ENCODE measurements at regions not wholly inside any gene's neighbourhood (a gene's known extent, or its start where the extent isn't known, plus 50 kb on each side); places are given as distances from the start of the nearest gene placed in this dataset.

- DNase-seq (ENCODE audit: low read depth, low spot score): no peak
Measured at GRCh38 chr7:131692131-131692960, 135.9 kb upstream of the PODXL start.

GRCh38 chr7:131691454-131692130, 135.2 kb upstream of the PODXL start:
- H3K4me3 ChIP-seq (ENCODE audit: control insufficient read depth in 2 of 3, extremely low read depth in 1 of 3, insufficient read depth in 2 of 3, low read depth in 1 of 3, low read length in 3 of 3): no peak overlapping the region
- dilution Hi-C loops (cut with MboI; ENCODE audit: extremely low pct_ligation_motif_present, low sequenced_read_pairs): no loop called here
- no peaks in the 10 kb centered on the region for H3K9me3 ChIP-seq (ENCODE audit: control insufficient read depth, low read depth, low read length)
- no peak overlapping the region for H2AFZ ChIP-seq (ENCODE audit: control insufficient read depth, low read length)
- no peaks in the 10 kb centered on the region for H3K79me2 ChIP-seq (ENCODE audit: control insufficient read depth, insufficient read depth, low read length)
- TF ChIP-seq CTCF (optimal IDR thresholded peaks at IDR 0.05 in 1 of 3, IDR thresholded peaks at IDR 0.05 in 1 of 3, conservative IDR thresholded peaks at IDR 0.05 in 1 of 3; ENCODE audit: extremely low read depth in 1 of 3, insufficient read depth in 2 of 3, low read length in 3 of 3) (no peak), EZH2 (IDR thresholded peaks at IDR 0.05; ENCODE audit: low read length) (no peak)
- no peak overlapping the region for H3K9ac ChIP-seq (ENCODE audit: control insufficient read depth, extremely low read depth, insufficient read depth, low read length)
- H3K27ac ChIP-seq (ENCODE audit: control insufficient read depth, insufficient read depth, low read length): no peak overlapping the region
- H4K20me1 ChIP-seq (ENCODE audit: control insufficient read depth, extremely low read depth, insufficient read depth, low read length): no peaks in the 10 kb centered on the region
- H3K9me1 ChIP-seq (ENCODE audit: control insufficient read depth, extremely low read depth, insufficient read depth, low read length): no peaks in the 10 kb centered on the region
- FAIRE-seq: no peak
- no peak for DNase-seq (ENCODE audit: low read depth, low spot score)
- H3K27me3 ChIP-seq (ENCODE audit: control insufficient read depth, extremely low read depth, insufficient read depth, low read length): peaks cover 12% of the 10 kb centered on the region
- peaks cover 2% of the 10 kb centered on the region for H3K4me1 ChIP-seq (ENCODE audit: control insufficient read depth, extremely low read depth, insufficient read depth, low read length)
- peak overlapping the region; percentile 16 for H3K4me2 ChIP-seq (ENCODE audit: control insufficient read depth, extremely low read depth, insufficient read depth, low read depth, low read length)
- no peaks in the 10 kb centered on the region for H3K36me3 ChIP-seq (ENCODE audit: control insufficient read depth in 2 of 2, extremely low read depth in 1 of 2, insufficient read depth in 2 of 2, low read length in 2 of 2)

More at GRCh38 chr7:131692131-131692960, 135.9 kb upstream of the PODXL start:
- no peak for FAIRE-seq
- H3K9me3 ChIP-seq (ENCODE audit: control insufficient read depth, low read depth, low read length): no peaks in the 10 kb centered on the region
- no peak overlapping the region for H3K27ac ChIP-seq (ENCODE audit: control insufficient read depth, insufficient read depth, low read length)
- no peaks in the 10 kb centered on the region for H4K20me1 ChIP-seq (ENCODE audit: control insufficient read depth, extremely low read depth, insufficient read depth, low read length)
- H3K36me3 ChIP-seq (ENCODE audit: control insufficient read depth in 2 of 2, extremely low read depth in 1 of 2, insufficient read depth in 2 of 2, low read length in 2 of 2): no peaks in the 10 kb centered on the region
- H3K27me3 ChIP-seq (ENCODE audit: control insufficient read depth, extremely low read depth, insufficient read depth, low read length): peaks cover 12% of the 10 kb centered on the region
- peak overlapping the region; percentile 16 for H3K4me2 ChIP-seq (ENCODE audit: control insufficient read depth, extremely low read depth, insufficient read depth, low read depth, low read length)
- H3K4me3 ChIP-seq (ENCODE audit: control insufficient read depth in 2 of 3, extremely low read depth in 1 of 3, insufficient read depth in 2 of 3, low read depth in 1 of 3, low read length in 3 of 3): no peak overlapping the region
- H3K9me1 ChIP-seq (ENCODE audit: control insufficient read depth, extremely low read depth, insufficient read depth, low read length): no peaks in the 10 kb centered on the region
- dilution Hi-C loops (cut with MboI; ENCODE audit: extremely low pct_ligation_motif_present, low sequenced_read_pairs): no loop called here
- H3K9ac ChIP-seq (ENCODE audit: control insufficient read depth, extremely low read depth, insufficient read depth, low read length): no peak overlapping the region
- H3K79me2 ChIP-seq (ENCODE audit: control insufficient read depth, insufficient read depth, low read length): no peaks in the 10 kb centered on the region
- no peak overlapping the region for H2AFZ ChIP-seq (ENCODE audit: control insufficient read depth, low read length)
- TF ChIP-seq CTCF (optimal IDR thresholded peaks at IDR 0.05 in 1 of 3, IDR thresholded peaks at IDR 0.05 in 1 of 3, conservative IDR thresholded peaks at IDR 0.05 in 1 of 3; ENCODE audit: extremely low read depth in 1 of 3, insufficient read depth in 2 of 3, low read length in 3 of 3) (peak; percentile 92 to 97 (median 93)), EZH2 (IDR thresholded peaks at IDR 0.05; ENCODE audit: low read length) (peak; percentile 28)
- peaks cover 2% of the 10 kb centered on the region for H3K4me1 ChIP-seq (ENCODE audit: control insufficient read depth, extremely low read depth, insufficient read depth, low read length)
